ENCODE measurements at regions not wholly inside any gene's neighbourhood (a gene's known extent, or its start where the extent isn't known, plus 50 kb on each side); places are given as distances from the start of the nearest gene placed in this dataset.

DNA sequence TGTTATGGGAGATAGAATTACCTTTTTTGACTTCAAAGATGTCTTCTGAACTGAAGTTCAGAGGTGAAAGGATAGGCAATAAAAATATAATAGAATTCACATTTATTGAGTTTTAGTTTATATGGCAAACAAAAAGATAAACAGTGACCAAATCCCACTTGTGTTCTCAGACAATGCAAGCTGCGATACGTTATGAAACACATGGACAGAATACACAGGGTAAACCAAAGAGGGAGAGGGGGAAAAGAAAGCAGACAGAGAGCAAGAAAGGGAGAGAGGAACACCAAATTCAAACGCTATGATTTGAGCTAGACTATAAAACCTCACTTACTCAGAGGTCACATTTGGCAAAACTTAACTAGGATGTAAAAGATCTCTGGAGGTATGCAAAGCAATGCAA is 238.2 kb upstream of the FLRT2 start:
- intact Hi-C loops (cut with DNase I): no loop called here
- H3K27me3 ChIP-seq: no peaks in the 10 kb centered on the region
- WGBS, 2 donors: 51 to 73% methylated on average over 3 of the region's 3 CpGs
- no peaks in the 10 kb centered on the region for H3K4me1 ChIP-seq
- H3K36me3 ChIP-seq: no peaks in the 10 kb centered on the region
- no peak for DNase-seq
- TF ChIP-seq, protein P1, sequence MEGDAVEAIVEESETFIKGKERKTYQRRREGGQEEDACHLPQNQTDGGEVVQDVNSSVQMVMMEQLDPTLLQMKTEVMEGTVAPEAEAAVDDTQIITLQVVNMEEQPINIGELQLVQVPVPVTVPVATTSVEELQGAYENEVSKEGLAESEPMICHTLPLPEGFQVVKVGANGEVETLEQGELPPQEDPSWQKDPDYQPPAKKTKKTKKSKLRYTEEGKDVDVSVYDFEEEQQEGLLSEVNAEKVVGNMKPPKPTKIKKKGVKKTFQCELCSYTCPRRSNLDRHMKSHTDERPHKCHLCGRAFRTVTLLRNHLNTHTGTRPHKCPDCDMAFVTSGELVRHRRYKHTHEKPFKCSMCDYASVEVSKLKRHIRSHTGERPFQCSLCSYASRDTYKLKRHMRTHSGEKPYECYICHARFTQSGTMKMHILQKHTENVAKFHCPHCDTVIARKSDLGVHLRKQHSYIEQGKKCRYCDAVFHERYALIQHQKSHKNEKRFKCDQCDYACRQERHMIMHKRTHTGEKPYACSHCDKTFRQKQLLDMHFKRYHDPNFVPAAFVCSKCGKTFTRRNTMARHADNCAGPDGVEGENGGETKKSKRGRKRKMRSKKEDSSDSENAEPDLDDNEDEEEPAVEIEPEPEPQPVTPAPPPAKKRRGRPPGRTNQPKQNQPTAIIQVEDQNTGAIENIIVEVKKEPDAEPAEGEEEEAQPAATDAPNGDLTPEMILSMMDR (IDR thresholded peaks at IDR 0.05): no peak
- H3K9me3 ChIP-seq: no peaks in the 10 kb centered on the region
- H3K27ac ChIP-seq: no peak overlapping the region
- H3K4me3 ChIP-seq: no peak overlapping the region

DNA sequence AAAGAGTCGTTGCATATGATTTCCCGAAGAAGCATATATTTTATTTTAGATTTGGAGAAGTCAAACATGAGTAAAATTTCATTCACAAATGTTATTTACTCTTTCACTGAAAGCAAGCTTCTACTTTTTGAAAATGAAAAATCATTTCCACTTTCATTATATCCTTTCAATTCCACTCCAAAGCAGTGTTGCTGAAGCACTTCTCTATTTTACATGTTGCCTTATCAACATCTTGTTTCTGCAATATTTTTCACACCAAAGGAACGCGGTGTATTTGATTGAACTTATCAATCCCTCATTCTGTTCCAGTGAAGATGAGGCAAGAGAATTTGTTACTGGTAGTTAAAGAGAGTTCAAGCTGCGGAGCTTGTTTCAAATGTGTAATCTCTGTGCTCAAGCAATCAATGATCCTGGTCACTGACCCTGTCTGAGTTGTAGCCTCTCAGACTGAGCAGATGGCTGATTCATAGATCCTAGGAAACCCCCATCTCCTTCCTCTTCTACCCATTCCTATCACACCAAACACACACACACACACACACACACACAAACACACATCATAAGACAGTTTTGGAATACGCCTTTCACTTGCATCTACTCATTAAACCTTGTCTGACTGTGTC is 236.2 kb upstream of the FLRT2 start:
- Histone ChIP-seq H3K4me1 (no peaks in the 10 kb centered on the region), H3K36me3 (no peaks in the 10 kb centered on the region), H3K9me3 (no peaks in the 10 kb centered on the region), H3K27ac (no peak overlapping the region), H3K4me3 (no peak overlapping the region), H3K27me3 (no peaks in the 10 kb centered on the region)
- DNase-seq: no peak
- TF ChIP-seq, protein P1 (IDR thresholded peaks at IDR 0.05): no peak
- TF ChIP-seq POLR2A (IDR thresholded peaks at IDR 0.05) (no peak), POLR2AphosphoS5 (IDR thresholded peaks at IDR 0.05) (no peak), EP300 (IDR thresholded peaks at IDR 0.05) (no peak)
- intact Hi-C loops (cut with DNase I): no loop called here
- 66 to 81% methylated on average over 6 of the region's 6 CpGs for WGBS, 2 donors

DNA sequence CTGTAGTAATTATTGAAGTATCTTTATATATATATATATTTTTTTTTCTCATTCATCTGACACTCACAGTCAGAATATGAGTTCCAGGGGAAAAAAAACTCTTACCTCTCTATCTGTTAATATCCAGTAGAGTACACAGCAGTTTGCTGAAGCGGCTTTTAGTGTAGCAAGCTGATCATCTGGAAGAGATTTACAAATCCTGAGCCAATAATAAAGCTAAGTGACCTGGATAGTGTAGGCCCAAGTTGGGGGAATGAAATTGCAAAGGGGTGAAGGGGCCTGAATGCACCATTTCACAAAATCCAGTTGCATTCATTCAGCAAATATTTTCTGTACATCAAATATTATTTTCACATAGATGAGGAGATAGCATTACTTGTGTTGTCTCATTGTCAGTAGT is 234.6 kb upstream of the FLRT2 start:
- H3K27me3 ChIP-seq: no peaks in the 10 kb centered on the region
- H3K9me3 ChIP-seq: no peaks in the 10 kb centered on the region
- H3K27ac ChIP-seq: no peak overlapping the region
- H3K4me3 ChIP-seq: no peak overlapping the region
- intact Hi-C loops (cut with DNase I): no loop called here
- no peaks in the 10 kb centered on the region for H3K36me3 ChIP-seq
- 82 to 86% methylated on average over 1 of the region's 1 CpG for WGBS, 2 donors
- DNase-seq: no peak
- no peaks in the 10 kb centered on the region for H3K4me1 ChIP-seq
- TF ChIP-seq, protein P1 (IDR thresholded peaks at IDR 0.05): no peak
- TF ChIP-seq POLR2AphosphoS5 (IDR thresholded peaks at IDR 0.05): no peak

DNA sequence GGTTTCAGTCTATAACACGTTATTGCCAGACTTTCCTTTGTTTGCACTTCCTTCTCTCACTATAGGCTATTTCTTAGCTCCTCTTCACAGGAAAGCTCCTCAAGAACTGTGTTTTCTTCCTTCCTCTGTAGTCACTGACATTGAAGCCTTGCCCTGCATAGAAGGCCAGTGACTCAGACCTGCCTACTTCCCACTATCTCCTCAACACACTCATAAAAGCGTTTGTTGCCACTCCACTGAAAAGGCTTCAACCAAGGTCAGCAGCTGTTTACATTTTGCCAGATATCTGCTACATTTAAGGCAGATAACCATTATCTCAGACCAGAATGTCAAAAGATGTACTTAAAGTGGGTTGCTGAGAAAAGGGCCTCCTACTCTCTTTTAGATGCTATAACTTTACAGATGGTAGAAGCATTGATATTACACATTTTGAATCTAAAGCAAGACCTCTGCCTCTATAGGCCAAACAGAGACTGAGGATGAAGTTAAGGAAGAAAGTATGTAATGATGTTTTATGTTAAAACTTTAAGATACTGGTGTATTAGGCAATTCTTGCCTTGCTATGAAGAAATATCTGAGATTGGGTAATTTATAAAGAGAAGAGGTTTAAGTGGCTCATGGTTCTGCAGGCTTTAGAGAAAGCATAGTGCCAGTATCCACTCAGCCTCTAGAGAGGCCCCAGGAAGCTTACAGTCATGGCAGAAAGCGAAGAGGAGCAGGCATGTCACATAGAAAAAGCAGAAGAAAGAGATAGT is 233.3 kb upstream of the FLRT2 start:
- Histone ChIP-seq H3K9me3 (no peaks in the 10 kb centered on the region), H3K4me3 (no peak overlapping the region), H3K27me3 (no peaks in the 10 kb centered on the region), H3K27ac (no peak overlapping the region), H3K4me1 (no peaks in the 10 kb centered on the region), H3K36me3 (no peaks in the 10 kb centered on the region)
- WGBS, 2 donors: 32 to 55% methylated on average over 3 of the region's 3 CpGs
- TF ChIP-seq, protein P1 (IDR thresholded peaks at IDR 0.05): no peak
- TF ChIP-seq POLR2A (IDR thresholded peaks at IDR 0.05) (no peak), EP300 (IDR thresholded peaks at IDR 0.05) (no peak), POLR2AphosphoS5 (IDR thresholded peaks at IDR 0.05) (no peak)
- intact Hi-C loops (cut with DNase I): no loop called here
- no peak for DNase-seq

DNA sequence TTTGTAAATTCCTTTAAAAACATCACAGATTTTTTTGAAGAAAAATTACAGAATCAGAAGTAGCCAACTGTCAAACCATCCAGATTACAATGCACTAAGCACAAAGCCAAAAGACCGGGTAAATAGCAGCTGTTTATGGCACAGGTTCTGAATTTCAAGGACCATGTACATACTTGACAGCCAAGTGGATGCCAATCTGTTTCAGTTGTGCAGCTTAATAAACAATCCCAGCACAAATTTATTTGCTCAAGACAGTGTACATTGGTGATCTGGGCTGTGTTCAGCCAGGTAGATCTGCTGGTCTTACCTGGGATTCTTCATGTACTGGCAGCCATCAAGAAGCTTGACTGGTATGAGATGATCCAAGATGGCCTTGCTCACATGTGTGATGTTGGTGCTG is 229.8 kb upstream of the FLRT2 start:
- WGBS, 2 donors: 87 to 88% methylated on average over 1 of the region's 1 CpG
- no peaks in the 10 kb centered on the region for H3K9me3 ChIP-seq
- no peak for DNase-seq
- TF ChIP-seq, protein P1 (IDR thresholded peaks at IDR 0.05): no peak
- TF ChIP-seq EP300 (IDR thresholded peaks at IDR 0.05) (no peak), POLR2AphosphoS5 (IDR thresholded peaks at IDR 0.05) (no peak), POLR2A (IDR thresholded peaks at IDR 0.05) (no peak)
- no peaks in the 10 kb centered on the region for H3K36me3 ChIP-seq
- intact Hi-C loops (cut with DNase I): no loop called here
- H3K27ac ChIP-seq: no peak overlapping the region
- no peak overlapping the region for H3K4me3 ChIP-seq
- H3K27me3 ChIP-seq: no peaks in the 10 kb centered on the region
- no peaks in the 10 kb centered on the region for H3K4me1 ChIP-seq

Data from sigmoid colon (tissue), 6 donors.